GM12864 (cell line): ENCODE measurements at regions not wholly inside any gene's neighbourhood (a gene's known extent, or its start where the extent isn't known, plus 50 kb on each side); places are given as distances from the start of the nearest gene placed in this dataset.

Experiments
- DNase-seq: peaks from one replicate; pipeline ENCODE4 v3.0.0-alpha.2; 2011; ENCODE audit warnings: low read depth
- H3K4me3 ChIP-seq: 2 replicates; pipeline ENCODE4 v1.5.1; 2011; ENCODE audit warnings: mild to moderate bottlenecking, low read depth, low read length, control low read depth
- TF ChIP-seq, protein P1 (sequence below): IDR thresholded peaks from 2 replicates; pipeline ENCODE4 v1.5.1; 2011; ENCODE audit warnings: low read depth, mild to moderate bottlenecking, moderate library complexity, low read length, control low read depth, inconsistent platforms; ENCODE audit errors: missing control alignments

DNA sequence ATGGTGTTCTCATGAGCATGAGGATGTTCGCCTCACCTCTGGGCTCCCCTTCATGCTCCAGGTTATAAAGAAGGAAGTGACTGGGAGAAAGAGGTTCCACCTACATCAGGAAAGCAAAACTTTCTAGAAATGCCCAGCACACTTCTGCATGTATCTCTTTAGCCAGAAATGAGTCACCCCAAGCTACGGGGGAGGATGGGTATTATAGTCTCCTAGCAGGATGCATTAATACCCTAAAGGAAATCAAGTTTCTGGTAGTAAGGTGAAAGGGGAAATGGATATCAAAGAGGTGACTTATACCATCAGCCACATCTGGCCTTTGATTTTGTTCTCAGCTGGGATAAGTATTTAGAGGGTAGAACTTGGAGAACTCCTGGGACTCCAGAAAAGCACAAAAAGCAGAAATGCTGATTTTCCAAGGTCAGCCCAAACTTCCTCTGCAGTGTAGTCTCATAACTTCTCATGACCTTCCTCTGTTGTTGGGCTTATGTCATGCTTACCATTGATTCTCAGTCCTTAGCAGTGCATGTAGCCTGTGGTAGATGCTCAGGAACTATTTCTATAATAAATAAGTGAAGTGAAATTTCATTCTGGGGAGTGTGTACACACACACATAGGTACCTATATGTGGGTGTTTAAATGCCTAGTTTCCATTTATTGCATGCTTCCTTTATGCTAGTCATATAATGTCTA lies 209.4 kb upstream of the CRY1 start:
- no peak overlapping the region for H3K4me3 ChIP-seq
- TF ChIP-seq, protein P1, sequence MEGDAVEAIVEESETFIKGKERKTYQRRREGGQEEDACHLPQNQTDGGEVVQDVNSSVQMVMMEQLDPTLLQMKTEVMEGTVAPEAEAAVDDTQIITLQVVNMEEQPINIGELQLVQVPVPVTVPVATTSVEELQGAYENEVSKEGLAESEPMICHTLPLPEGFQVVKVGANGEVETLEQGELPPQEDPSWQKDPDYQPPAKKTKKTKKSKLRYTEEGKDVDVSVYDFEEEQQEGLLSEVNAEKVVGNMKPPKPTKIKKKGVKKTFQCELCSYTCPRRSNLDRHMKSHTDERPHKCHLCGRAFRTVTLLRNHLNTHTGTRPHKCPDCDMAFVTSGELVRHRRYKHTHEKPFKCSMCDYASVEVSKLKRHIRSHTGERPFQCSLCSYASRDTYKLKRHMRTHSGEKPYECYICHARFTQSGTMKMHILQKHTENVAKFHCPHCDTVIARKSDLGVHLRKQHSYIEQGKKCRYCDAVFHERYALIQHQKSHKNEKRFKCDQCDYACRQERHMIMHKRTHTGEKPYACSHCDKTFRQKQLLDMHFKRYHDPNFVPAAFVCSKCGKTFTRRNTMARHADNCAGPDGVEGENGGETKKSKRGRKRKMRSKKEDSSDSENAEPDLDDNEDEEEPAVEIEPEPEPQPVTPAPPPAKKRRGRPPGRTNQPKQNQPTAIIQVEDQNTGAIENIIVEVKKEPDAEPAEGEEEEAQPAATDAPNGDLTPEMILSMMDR: no peak
- no peak for DNase-seq

DNA sequence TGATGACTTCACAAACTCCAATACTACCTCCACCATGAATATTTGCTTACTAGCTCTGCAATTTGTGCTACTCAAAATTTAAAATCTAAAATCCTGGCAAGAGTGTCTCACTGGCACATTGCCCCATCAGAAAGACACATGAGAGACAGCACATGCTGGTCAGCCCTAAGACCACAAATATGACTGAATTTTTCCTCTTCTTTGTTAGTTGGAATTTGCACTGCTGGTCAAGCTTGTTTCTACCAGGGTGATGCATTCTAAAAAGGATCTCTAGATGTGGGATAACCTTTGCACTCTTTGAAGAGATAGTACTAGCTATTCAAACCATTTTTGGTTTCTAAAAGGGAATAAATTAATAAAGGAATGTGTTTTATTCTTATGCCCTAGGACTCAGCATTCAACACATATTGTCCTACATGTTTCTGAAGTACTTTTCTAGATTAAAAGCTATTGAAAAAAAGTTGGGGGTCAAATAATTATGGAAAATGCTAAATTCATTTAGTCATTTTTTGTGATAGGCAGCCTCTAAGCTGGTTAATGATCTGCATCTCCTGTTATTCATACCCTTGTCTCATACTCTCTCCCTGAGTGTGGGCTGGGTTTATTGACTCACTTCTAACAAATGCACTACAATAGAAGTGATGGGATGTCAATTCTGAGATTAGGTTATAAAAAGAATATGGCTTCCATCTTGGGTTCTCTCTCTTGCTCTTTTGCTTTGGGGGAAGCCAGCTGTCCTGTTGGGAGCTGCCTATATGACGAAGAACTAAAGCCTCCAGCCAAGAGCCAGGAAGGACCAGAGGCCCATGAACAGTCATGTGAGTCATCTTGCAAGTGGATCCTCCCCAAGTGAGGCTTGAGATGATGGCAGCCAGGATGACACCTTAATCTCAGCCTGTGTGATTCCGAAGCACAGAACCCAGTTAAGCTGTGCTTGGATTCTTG lies 211.5 kb upstream of the CRY1 start:
- H3K4me3 ChIP-seq: no peak overlapping the region
- no peak for DNase-seq
- TF ChIP-seq, protein P1: no peak

DNA sequence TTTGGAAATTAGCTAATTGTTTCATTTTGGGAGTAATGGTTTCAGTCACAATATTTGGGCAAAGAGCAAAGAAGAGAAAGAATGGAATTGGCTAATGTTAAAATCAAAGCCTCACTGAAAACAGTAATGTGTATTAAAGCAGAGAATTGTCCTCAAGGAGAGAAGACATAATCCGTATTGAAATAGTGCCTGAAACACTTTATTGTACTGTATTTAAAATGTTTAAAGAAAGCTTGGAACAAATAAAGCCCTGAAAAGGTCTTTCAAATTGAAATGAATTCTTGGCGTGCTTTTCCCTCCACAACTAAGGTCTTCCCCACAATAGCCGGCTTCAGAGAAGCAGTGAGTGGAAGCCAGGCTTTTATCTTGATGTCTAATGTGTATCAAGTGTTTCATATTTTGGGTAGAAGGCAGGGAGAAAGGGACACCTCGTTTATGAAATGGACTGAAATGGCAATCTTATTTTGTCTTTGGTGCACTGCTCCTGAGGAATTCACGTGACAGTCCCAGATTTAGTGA lies 212.9 kb upstream of the CRY1 start:
- TF ChIP-seq, protein P1: no peak
- no peak for DNase-seq
- no peak overlapping the region for H3K4me3 ChIP-seq

DNA sequence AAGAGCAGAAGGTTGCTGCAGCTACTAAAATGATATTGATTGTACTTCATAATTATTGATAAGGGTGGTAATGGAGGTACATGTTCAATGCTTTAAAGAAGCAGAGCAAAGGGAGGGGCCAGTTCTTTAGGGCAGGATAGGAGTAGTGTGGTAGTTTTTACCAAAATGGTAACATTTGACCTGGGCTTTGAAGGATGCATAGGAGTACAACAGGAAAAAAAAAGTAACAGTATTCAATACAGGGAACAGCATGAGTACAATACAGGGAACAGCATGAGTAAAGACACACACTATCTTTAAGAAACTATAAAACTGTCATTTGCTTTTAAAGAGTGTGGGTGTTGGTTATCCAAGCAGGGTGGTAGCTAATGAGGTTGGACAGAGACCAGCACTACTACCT lies 215.0 kb upstream of the CRY1 start:
- DNase-seq: no peak
- TF ChIP-seq, protein P1: no peak
- H3K4me3 ChIP-seq: no peak overlapping the region

DNA sequence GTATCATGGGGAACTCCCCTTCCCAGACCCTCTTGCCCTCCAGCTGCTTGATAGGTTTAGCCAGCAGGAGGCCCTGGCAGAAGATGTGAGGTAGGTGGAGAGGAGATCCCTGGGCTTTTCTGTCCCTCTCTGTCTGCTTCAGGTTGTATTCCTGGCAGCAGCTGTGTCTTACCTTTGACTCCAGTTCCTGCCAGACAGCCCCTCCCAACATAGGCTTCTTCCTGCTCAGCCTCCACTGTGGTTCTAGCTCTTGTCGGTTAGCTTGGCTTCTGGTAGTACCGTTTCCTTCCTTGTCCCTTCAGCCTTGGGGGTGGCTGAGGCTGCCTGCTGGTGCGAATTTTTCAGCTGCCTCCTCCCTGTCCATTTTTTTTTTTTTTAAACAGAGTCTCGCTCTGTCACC lies 215.7 kb upstream of the CRY1 start:
- TF ChIP-seq, protein P1: no peak

DNA sequence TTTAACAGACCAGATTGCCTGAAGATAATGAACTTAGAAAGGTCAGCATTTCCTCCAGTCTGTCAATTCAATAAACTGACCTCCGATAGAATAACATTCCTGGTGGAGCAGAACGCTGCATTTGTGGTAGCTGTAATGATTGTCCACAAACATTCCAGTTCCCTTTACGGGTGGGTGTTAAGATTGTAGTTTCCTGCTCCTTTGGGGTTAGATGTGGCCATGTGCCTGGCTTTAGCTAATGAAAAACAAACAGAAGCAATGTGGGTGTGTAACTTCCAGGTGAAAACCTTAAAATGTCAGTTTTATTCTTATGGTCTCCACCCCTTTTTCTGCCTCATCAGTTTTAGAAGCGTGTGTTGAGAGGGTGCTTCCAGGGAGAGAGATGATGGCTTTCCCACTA lies 217.3 kb upstream of the CRY1 start:
- TF ChIP-seq, protein P1: no peak
- no peak for DNase-seq
- H3K4me3 ChIP-seq: no peak overlapping the region

More for the DNA sequence above, 215.7 kb upstream of the CRY1 start:
- no peak overlapping the region for H3K4me3 ChIP-seq
- no peak for DNase-seq
